Thyroid gland (tissue), 4 donors: ENCODE measurements at regions not wholly inside any gene's neighbourhood (a gene's known extent, or its start where the extent isn't known, plus 50 kb on each side); places are given as distances from the start of the nearest gene placed in this dataset.

ENCODE experiments used
- CTCF ChIP-seq, 6 experiments: fragments of 200-600 bp in 3 of 6; fragments of 450-650 bp in 3 of 6; sonication (generic) in 3 of 6; IDR thresholded peaks; one replicate each; pipeline ENCODE4 v1.5.1; 2016 to 2019; ENCODE audit warnings: antibody characterized with exemption in 6 of 6, mild to moderate bottlenecking in 2 of 6, inconsistent platforms in 1 of 6, moderate library complexity in 1 of 6
- POLR2A ChIP-seq, 2 donors: fragments of 450-650 bp; IDR thresholded peaks; one replicate each; pipeline ENCODE4 v1.6.1; 2017; ENCODE audit warnings: antibody characterized with exemption in 2 of 2, mild to moderate bottlenecking in 2 of 2, moderate library complexity in 1 of 2

DNA sequence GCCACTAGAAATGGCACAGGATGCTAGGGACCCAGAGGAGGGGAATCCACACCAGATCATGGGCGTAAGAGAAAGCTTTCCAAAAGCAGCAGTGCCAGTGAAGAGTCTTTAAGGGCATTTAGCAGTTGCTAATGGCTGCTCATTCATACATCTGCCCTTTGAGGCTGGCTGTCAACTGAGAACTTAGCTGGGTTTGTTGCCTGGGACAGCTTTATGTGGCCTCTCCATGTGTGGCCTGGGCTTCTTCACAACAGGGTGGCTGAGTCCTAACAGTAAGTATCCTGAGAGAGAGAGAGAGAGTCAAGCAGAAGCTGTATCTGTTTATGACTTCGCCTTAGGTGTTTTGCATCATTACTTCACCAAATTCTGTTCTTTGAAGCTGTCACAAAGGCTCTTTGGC, 286.1 kb upstream of the KCNJ16 start:
- no peak for TF ChIP-seq CTCF (IDR thresholded peaks at IDR 0.05)
- no peak for TF ChIP-seq POLR2A (IDR thresholded peaks at IDR 0.05)
